ENCODE measurements at regions not wholly inside any gene's neighbourhood (a gene's known extent, or its start where the extent isn't known, plus 50 kb on each side); places are given as distances from the start of the nearest gene placed in this dataset.

- TF ChIP-seq JUN (IDR thresholded peaks at IDR 0.05; ENCODE audit: borderline replicate concordance, insufficient read depth, insufficient read length, low read depth) (no peak), POLR2AphosphoS5 (IDR thresholded peaks at IDR 0.05; ENCODE audit: insufficient read depth, low read depth, low read length) (no peak), CTCF (IDR thresholded peaks at IDR 0.05; ENCODE audit: extremely low read depth in 1 of 2, insufficient read depth in 1 of 2, low read depth in 1 of 2, low read length in 2 of 2) (no peak)
These were observed 71.2 kb downstream of the PSMG1 start for GRCh38 chr21:39111931-39112550.

Data from endothelial cell of umbilical vein (primary cell).